Erythroblast (primary cell): ENCODE measurements at regions not wholly inside any gene's neighbourhood (a gene's known extent, or its start where the extent isn't known, plus 50 kb on each side); places are given as distances from the start of the nearest gene placed in this dataset.

ENCODE experiments used
- GATA1 ChIP-seq: IDR thresholded peaks from 2 replicates; pipeline ENCODE4 v1.6.1; 2011; ENCODE audit warnings: low read depth, mild to moderate bottlenecking, control low read depth, low read length, moderate library complexity
- POLR2A ChIP-seq: IDR thresholded peaks from 2 replicates; pipeline ENCODE4 v1.6.1; 2011; ENCODE audit warnings: mild to moderate bottlenecking, low read length

DNA sequence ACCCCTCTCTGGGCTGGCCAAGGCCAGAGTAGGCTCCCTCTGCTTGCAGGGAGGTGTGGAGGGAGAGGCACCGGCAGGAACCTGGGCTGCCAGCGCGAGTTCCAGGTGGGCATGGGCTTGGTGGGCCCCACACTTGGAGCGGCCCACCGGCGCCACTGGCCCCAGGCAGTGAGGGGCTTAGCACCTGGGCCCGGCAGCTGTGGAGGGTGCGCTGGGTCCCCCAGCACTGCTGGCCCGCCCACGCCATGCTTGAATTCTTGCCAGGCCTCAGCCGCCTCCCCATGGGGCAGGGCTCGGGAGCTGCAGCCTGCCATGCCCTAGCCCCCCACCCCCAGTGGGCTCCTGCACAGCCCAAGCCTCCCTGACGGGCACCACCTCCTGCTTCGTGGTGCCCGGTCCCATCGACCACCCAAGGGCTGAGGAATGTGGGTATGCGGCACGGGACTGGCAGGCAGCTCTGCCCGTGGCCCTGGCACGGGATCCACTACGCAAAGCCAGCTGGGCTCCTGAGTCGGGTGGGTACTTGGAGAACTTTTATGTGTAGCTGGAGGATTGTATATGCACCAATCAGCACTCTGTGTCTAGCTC, 1648.0 kb downstream of the OLFM4 start:
- TF ChIP-seq POLR2A, result no peak
- no peak for TF ChIP-seq GATA1
